HG03135 (cell line): ENCODE measurements at regions not wholly inside any gene's neighbourhood (a gene's known extent, or its start where the extent isn't known, plus 50 kb on each side); places are given as distances from the start of the nearest gene placed in this dataset.

ENCODE experiments used
- ATAC-seq: cut with Tn5 transposase; IDR thresholded peaks from one replicate; pipeline ENCODE4 v1.9.1; 2021; ENCODE audit warnings: mild to moderate bottlenecking, moderate library complexity; ENCODE audit not compliant: unreplicated experiment

DNA sequence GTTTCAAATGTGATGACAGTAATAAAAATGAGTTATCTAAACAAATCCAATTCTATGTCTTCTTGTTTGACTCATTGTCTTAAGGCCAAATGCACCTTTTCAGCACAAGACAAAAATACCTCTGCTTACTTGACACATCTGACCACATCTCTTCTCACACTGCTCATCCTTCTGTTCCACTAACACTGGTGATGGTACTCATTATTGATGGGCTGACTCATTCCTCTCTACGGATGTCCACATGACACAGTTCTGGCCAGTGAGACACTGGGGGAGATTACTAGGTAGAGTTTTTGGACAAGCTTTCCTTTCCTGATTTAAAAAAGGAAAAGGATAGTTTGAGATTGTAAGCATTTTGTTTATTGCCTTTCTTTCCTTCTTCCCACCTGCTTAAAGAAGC lies 410.6 kb upstream of the THRB start:
- no peak for ATAC-seq

DNA sequence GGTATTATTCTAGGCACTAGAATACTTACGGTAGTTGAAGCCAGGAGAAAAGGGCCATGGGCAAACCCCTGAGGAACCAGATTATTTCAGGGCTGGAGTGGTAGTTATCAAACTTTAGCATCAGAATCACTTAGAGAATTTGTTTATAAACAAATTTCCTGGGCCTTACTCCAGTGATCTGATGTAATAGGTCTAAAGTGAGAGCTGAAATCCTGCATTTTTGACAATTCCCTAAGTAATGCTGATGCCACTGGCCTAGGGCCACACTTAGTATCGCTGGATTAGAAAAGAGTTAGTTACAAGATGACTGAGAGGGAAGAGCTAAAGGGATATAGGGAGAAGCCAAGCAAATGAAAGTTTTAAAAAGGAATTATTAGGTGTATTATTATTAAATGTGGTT lies 412.5 kb upstream of the THRB start:
- no peak for ATAC-seq

DNA sequence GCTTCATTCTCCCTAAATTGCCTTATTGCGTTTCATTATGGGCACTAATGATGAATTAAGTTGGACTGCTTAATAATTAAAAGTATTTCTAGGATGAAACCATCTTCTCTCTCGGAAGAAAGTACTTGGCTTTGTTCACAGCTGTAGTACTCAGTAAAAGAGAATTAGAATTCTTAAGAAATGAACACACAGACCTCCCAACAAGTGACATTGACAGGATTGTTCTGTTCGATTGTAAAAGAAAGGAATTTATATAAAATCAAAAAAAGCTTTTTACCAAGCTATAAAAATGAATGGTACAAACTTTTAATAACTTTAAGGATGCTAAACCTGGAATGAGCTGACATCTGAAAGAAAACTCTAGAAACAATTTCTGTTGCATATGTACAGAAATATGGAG lies 416.4 kb upstream of the THRB start:
- no peak for ATAC-seq

DNA sequence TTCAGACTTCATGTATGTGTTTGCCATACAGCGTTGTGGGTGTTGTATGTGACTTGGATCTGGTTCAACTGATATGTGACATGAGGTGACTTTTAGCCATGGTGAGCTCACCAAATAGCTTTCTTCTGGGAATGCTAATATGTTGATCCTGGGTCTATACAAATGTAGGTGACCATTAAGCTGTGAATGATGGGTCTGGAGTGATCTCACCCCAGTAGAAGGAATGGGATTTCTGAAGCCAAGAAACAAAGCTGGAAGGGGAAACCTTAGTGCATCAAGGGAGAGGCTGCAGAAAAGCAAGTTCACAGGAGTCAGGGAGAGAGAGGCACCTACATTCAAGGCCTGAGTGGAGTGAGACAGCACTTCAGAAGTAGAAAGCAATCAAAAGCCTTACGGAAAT lies 421.0 kb upstream of the THRB start:
- no peak for ATAC-seq

DNA sequence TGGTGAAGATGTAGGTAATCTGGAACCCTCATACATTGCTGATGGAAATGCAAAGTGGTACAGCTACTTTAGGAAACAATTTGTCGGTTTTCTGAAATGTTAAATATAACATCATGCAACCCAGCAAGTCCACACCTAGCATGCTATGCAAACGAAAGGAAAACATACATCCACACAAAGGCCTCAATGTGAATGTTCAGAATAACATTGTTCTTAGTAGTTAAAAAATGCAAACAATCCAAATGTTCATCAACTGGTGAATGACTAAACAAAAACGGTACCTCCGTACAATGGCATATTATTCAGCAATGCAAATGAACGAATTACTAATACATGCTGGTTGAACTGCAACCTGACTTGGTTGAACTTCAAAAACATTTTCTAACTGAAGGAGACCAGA lies 423.3 kb upstream of the THRB start:
- no peak for ATAC-seq

DNA sequence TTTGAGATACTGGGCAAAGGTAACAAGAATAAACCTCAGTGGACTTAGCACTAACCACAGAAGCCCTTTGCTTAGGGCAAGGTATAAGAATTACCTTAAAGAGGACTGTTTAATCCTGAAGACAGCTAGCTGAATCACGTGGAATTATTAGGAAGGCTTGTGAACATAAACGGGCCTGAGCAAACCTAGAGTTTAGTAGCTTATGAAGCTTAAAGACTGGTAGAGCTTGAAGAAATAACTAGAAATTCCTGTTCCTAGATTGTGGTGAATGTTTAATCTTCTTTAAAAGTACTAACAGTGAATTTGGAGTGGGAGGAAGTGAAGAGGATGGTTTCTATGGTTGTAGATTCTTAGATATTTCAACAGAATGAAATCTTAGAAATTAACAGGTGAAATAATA lies 428.9 kb upstream of the THRB start:
- no peak for ATAC-seq

DNA sequence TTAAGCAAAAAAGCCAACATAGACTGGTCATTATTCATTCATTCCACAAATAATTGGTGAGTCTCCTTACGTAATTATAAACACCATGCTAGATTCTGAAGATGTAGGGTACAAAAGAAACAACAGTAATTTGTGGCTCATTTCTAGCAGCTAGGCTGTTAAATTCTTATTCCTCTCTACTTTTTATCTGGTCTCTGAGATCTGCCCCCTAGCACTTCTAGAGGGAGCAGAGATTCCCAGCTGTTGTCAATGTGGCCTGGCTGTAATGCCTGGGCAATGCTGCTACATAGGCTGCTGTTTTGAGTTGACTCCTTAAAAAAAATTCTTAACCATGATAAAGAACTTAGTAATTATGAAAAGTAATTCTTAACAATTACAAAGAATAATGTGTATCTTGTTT lies 434.9 kb upstream of the THRB start:
- ATAC-seq: no peak

DNA sequence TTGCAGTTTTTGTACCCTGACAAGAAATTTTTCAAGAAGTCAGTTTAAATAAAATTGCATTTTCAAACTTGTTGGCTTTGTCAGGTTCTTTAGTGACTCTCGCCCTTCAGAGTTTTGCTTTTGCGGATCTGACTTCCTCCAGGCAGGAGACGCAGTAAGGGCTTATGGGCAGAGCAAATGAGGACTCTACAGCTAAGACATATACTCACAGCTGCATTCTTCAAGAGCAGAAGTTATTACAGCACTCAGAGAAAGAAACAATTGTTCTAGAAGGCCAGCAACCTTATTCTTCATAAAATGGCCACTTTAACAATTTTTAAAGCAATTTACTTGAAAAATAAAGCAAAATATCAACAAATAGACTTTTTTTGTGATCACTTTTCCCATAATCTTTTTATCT lies 438.8 kb upstream of the THRB start:
- ATAC-seq: no peak

DNA sequence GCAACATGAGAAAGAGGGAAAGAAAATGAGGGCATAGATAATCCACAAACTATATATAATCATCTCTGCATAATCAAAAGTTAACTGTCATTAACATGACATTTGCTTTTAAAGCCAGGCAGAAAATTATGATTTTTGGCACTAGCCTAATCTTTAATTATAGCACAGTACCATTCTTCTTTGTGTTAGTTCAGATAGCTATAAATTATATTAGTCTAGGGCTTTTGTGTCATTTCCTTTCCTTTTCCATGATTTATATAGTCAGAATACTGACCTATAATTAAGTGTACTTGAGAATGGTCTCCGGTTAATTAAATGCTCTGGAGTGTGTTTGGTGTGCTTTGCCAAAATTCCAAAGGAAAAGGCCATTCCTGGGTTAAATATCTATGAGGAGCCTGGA lies 441.9 kb upstream of the THRB start:
- ATAC-seq: no peak

DNA sequence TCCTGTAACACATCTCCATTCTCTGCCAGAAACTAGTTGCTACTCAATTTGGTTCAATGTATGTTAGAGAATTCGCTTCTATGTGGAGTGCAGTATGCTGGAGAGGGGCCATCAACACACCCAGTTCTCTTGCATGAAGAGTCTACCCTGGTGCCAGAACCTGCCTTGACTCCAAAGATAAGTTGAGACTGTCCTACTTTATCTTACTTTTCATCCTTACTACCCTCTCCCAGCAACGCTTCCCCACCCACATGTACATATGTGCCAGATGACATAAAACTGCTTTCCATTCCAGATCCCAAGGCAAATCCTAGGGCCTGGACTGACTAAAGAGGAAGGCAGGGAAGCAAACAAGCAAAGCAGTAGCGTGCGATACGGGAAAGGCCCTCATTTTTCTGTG lies 442.6 kb upstream of the THRB start:
- ATAC-seq: no peak

DNA sequence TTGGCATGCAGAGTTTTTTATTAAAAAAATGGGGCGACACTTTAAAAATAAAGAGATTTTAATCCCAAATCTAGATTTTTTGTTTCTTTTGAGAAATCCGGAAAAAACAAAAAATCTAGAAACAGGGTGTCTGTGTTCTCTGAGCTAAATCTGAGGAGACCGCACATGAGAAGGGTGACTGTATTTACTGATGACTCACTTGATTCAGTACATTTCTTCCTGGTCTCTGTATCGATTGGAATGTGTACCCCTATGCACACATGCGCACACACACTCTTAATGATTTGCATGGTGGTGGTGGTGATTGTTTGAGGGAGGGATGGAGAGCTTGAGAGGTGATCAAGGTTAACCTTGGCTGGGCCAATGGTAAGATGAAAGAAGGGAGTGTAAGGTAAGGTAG lies 443.1 kb upstream of the THRB start:
- ATAC-seq: no peak

DNA sequence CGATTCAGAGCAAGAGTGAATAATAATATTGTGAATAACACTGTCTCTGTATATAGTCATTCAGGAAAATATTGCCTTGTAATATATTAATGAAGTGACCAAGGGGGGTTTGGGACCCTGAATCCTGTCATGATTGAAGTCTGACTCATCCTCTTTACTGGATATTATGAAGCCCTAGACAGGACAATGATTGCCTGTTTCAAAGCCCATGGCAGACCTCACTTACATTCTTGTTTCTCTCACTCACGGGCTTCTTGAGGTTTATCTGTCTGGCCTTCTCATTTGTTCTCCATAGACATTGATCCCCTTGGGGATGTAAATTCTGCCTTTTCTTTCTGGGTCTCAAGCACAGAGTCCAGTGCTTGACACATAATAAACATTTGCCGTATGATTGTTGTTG lies 449.3 kb upstream of the THRB start:
- ATAC-seq: no peak

DNA sequence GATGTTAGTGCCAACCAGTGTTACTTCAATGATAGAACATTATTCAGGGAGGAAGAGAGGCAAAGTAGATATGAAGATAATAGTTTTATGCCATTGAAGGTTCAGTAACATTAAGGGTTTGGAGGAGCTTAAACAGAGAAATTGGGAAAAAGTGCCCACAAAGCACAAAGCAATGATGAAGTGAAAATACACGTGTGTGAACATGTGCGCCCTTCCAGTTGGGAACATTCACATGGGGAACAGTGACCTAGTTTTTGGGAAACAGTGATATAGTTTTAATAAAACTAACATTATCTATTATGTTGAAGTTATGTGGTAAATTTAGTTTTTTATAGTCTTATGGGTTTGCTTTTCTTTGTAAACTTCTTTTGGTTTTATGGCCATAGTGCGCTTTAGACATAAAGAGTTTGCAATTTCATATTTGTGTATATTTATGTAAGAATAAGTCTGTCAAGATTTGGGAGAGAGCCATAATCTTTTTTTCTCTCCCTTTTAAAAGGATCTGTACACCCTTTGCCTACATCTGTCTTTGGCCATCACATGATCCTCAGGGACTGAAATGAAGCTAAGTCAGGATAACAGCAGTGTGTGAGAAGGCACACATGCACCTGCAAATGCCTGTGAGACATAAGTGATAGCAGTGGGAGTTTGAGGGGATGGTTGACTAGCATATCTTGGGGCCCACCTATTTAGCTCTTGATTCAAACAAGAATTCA lies 450.3 kb upstream of the THRB start:
- no peak for ATAC-seq

DNA sequence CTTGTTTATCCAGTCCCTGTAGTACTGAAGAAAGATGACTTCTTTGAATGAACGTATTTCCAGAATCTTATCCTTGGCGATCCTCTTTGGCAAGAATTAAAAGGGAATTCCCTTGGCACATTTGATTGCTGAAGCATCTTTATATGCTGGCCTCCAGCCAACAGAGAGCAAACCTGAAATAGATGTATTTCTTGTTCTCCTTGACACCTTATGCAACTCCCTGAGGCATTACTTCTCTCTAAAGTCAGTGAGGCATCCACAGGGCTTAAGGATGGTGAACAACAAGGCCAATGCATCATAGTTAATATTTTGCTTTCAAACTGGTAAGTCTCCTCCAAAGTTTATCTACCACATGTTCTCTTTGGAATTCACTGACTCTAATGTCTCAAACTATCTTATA lies 450.9 kb upstream of the THRB start:
- no peak for ATAC-seq

DNA sequence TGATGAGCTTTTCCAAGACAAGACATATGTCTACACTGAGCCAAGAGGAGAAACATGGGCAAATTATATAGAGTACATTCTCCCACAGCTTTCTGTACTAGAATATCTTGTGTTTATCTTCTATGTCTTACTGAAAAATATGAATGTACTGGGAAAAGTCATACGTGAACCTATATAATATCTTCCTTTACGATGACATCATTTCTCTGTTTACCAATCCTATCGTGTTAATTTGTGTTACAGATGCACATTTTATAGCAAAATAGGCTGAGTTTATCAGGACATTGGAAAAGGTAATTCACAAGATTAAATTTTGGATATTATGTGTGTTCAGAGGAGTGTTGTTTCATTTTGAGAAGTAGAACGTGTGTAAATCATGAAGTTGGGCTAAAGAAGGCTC lies 452.5 kb upstream of the THRB start:
- no peak for ATAC-seq

DNA sequence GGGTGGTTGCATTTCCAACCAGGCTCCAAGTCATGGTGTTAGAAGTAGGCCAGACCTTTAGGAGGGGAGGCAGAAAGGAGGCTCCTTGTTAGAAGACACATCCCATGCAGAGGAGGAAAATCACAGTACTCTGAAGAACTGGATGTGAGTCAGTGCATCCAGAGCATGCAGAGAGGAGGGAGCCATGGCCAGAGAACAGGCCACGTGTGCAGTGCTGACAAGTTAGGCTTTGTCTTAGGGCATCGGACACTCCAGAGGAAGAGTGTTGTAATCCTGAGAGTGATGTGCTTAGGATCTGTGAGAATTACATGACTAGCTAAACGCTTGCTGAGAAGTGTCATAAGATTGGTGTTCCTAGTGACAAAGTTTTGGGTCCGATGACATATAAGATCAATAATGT lies 456.5 kb upstream of the THRB start:
- ATAC-seq: no peak

DNA sequence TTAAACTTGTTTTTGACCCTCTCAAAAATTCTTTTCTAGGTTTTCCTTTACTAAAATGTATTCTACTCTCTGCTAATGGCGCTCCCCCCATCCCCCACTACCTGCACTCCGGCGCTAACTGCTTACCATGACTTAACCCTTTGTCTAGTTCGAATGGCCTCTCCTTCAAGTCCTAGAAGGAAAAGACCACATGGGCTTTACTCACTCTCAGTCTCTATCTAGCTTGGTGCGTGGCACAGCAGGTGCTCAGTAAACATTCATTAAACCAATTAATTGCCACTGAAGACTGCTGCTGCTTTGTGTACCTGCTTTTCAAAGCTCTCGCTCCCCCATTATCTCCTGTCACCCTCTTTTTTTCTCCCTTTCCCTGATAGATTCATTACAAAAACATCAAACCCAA lies 457.7 kb upstream of the THRB start:
- no peak for ATAC-seq

DNA sequence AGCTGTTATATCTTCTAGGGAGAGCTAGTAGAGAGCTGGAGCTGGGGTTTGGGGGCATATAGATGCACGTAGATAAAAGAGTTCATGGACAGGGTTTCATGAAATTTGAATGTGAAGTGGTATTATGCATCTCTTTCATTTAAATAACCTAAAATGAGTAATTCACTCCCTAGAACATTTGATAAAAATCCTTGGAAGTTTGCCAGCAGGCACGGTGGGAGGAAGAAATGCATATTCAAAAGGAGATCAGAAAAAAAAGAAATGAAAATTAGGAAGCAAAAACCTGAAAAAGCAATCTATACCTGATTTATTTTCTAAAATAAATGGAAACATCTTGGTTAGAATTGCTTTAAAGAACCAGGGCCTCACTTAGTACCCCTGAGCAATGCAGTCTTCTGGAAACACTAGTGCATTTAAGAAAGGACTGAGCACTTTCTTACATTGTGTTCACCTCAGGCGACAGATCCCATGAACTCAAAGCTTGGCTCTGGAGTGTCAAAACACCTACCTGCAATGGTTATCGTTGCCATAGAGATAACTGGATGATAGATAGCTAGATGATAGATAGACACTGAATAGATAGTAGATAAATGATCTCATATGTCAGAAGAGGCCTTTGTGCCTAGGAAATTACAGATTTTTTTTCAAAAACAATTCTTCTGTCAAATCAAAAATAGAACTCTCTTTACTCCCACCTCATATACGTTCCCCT lies 458.6 kb upstream of the THRB start:
- ATAC-seq: no peak

DNA sequence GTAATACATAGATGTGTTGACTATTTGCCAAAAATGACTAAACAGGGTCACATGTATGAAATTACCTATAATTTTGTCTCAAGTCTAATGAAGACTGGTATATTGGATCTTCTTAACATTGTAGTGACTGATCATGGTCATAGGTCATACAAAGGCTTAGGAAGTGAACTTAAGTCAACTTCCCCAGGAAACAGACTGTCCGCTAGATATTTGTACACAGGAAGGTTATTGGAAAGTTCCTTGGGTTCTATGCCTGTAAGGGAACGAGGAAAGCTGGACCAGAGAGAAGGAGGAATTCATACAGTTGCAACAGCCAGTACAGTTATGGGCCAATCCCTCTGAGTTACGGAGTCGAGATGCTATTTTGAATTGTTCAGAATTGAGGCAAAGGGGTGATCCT lies 462.0 kb upstream of the THRB start:
- no peak for ATAC-seq

DNA sequence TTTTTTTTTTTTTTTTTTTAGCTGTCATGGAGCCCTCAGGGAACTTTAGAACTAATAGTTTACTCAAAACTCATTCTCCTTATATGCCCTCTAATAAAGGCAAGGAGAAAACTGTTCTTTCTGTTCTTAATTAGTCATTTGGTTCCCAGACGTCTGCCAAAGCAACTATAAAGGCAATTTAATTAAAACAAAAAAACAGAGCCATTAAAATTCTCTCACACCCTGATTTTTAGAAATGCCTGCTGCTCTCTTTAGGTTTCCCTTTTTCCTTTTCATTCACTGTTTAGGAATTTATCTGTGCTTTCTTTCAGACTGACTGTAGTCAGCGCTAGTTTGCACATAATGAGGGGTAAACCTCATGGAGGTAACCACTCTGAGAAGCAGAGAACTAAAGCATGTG lies 463.6 kb upstream of the THRB start:
- ATAC-seq: no peak

DNA sequence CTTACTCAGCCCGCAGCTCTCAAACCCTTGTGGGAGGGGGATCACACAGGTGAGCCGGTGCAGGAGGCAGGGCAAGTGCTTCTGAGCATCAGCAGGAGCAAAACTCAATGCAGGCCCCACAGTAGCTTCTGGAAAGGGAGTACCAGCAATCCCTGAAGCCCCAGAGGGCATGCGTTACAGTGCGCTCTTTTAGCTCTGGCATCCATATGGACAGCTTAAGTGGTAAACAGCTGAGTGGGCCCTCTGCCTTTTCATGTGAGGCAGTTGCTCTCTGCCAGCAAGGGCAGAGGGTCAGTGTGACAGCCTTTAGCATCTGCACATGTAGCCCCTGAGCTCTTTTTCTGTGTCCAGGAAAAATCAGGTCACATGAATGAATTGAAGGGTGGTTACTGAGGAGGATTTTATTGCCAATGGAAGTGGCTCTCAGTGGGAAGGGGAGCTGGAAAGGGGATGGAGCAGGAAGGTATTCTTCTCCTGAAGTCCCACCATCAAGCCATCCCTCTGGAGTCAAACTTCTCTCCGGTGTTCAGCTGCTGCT lies 464.3 kb upstream of the THRB start:
- no peak for ATAC-seq

DNA sequence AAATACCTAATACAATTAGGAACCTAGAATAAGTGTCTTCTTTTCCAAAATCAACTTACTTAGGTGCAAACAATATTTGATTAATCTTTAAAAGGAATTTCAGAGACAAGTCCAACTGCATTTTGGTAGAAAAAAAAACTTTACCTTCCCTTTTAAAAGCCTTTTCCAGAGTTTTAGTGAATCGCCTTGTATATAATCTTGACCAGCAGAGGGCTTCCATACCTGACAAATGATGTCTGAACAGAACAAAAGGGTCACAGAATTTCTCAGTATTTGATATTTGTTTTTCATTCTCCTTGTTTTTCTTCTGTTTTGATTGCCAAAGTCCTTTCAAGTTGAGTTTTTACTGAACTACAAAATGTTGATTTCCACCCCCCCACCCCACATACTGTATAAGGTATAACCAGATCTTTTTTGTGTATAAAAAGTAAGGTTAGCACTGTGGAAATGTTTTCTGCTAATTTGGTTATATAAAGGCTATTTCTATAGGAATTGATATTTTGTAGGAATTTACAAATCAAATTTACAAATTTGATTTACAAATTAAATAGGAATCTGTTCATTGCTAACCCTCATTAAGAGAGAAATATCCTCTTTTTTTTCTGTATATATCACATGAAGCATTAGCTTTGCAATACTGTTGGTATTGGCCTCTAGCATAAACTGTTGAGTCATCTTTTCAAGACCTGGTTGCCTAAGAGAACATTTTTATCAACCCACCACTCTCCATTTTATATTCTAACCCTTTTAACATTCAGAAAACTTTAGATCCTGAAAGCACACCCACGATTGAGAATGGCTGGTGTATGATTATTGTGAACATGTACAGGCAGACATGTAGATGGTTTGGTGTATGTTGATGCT lies 464.1 kb upstream of the RARB start:
- no peak for ATAC-seq
